Activated CD8-positive, alpha-beta memory T cell treated with anti-CD3 and anti-CD28 coated beads, Interleukin-2, amount 50 U/mL, for 24 hours (primary cell): ENCODE measurements at regions not wholly inside any gene's neighbourhood (a gene's known extent, or its start where the extent isn't known, plus 50 kb on each side); places are given as distances from the start of the nearest gene placed in this dataset.
"Not testable (repeated sequence)": the region's sequence is repeated elsewhere in the genome, so short reads cannot be mapped to it uniquely, and the experiment has no call there.

ENCODE experiments used
- DNase-seq: peaks from one replicate; pipeline ENCODE4 v3.0.0-alpha.2; 2020; ENCODE audit errors: extremely low read depth

GRCh38 chr2:146413086-146413610 is 1431.7 kb upstream of the ACVR2A start:
- DNase-seq = no peak

DNA sequence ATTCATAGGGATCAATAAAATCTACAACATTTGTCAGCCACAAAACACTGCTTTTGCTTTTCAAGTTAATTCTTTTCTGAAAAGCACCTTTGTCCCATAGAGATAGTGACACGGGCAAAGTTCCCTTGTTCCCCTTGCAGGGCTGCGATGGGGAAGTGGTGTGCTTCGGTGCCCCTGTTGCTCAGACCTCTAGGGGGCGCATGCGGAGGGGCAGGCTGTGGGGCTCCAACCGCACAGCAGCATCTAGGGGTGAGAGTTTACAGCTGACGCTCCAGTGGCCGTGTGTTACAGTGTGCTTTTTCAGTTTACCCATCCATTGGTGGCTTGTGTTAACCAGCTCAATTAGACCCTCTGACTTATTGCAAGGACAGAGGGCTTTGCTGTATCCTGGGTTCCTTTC is 1432.2 kb upstream of the ACVR2A start:
- DNase-seq = no peak

- not testable (repeated sequence) for DNase-seq
These were observed 1439.2 kb upstream of the ACVR2A start for GRCh38 chr2:146405402-146406309.

DNA sequence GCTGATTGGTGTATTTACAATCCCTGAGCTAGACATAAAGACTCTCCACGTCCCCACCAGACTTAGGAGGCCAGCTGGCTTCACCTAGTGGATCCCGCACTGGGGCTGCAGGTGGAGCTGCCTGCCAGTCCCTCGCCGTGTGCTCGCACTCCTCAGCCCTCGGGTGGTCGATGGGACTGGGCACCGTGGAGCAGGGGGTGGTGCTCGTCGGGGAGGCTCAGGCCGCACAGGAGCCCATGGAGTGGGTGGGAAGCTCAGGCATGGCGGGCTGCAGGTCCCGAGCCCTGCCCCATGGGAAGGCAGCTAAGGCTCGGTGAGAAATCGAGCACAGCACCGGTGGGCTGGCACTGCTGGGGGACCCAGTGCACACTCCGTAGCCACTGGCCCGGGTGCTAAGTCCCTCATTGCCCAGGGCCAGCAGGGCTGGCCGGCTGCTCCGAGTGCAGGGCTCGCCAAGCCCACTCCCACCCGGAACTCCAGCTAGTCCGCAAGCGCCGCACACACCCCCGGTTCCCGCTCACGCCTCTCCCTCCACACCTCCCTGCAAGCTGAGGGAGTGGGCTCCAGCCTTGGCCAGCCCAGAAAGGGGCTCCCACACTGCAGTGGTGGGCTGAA is 1441.2 kb upstream of the ACVR2A start:
- not testable (repeated sequence) for DNase-seq

DNA sequence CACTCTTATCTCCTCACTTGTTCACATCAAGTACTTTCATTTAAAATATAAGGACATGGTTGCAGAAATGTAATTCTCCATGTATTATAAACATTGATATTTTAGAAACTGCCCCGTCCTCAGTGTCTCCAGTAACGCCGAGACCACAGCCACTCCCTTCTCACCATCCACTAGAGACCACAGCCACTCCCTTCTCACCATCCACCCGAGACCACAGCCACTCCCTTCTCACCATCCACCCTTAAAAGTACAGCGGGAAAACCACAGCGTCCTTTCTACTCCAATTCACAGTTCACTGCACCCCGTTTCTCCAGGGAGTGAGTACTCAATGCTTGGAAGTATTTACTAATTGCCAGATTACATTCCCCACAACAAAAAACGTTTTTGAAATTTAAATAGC is 1452.2 kb upstream of the ACVR2A start:
- no peak for DNase-seq

GRCh38 chr2:146392186-146392585 is 1452.6 kb upstream of the ACVR2A start:
- no peak for DNase-seq

DNA sequence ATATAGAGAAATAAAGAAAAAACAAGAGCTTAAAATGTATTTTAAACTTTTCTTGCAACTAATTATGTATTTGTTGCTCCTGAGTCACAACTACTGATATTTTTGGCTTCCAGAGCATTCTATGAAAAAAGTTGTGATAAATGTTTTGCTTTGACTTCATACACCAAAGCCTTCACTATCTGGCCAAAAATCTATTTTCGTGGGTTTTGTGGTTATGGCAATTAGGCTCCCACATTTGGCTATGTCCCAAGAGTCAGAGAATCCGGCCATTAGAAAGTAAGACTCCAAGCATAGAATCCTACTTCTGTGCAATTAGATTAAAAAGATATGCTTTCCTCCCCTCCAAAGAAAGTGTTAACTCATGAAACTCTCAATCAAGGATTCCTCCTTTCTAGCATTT is 1456.1 kb upstream of the ACVR2A start:
- no peak for DNase-seq

- DNase-seq = no peak
These were observed 1458.7 kb upstream of the ACVR2A start for GRCh38 chr2:146386096-146386495.

DNA sequence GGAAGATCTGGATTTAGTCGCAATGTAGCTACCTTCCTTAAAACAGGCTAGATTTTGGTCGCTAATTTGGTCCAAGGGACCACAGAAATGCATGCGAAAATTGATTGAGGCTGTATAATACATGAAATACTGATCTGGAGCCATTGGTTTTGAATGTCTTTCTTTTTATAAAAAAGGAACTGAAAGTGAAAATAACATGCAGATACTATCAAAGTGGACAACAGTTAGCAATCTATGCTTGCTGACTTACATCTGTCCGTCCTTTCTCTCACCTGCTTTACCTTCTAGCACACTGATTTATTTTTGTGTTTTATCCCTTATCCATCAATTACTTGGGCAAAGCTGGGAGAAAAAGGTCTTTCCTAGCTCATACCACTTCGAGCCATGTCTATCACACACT is 1459.8 kb upstream of the ACVR2A start:
- DNase-seq = no peak

DNA sequence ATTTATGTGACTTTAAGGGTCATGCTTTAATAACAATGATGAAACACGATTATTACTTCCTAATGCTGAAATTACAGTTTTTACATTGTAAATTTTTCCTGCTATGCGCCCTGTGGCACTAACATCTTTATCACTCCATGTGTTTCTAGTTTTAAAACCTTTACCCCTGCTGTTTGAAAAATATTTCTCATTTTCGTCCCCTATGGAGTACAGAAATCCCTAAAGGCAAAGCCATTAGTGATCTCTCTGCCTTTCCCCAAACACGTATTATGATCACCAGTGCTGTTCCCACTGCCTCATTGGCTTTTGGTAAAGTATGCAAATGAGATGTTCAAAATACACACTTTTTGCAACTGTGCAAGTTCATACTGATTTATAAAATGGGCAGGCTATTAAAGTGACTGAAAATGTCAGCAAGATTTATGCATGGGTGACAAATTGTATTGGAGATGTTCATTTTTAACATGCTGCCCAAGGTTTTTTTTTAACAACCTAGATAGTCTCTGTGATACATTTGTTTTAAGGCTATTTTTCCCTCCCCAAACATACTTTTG is 1468.2 kb upstream of the ACVR2A start:
- no peak for DNase-seq

- DNase-seq = no peak
These were observed 1470.3 kb upstream of the ACVR2A start for GRCh38 chr2:146374505-146374904.

- DNase-seq = not testable (repeated sequence)
These were observed 1473.5 kb upstream of the ACVR2A start for GRCh38 chr2:146371364-146371763.

DNA sequence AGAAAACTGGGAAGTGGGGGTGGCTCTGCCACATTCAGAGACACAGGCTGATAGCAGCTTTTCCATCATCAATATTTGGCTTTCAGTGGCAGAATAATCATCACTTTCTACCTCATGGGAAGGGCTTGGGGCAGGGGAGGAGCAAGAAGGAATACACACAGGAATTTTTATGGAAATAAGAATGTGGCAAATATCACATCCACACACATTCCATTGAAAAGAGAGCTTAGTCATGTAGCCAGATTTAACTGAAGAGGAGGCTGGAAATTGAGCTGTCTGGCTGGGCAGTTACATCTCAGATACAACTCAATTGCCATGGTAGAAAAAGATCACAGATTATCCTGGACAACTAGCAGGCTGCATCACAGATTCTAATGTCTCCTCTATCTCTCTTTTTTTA is 1474.0 kb upstream of the ACVR2A start:
- DNase-seq = no peak

DNA sequence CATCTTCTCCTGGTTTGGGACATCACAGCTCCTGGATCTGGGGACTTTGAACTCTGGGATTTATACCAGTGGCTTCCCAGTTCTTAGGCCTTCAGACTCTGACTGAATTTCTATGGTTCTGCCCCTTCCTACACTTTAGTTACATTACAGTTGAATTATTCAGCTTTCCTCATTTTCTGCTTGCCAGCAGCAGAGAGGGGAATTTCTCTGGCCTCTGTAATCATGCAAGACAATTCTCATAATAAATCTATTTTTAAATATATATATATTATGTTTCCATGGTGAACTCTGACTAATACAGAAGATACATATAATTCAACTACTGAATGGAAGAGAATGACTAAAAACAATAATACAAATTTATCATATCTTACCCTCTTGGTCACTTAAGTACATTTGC is 1478.6 kb upstream of the ACVR2A start:
- DNase-seq = no peak

DNA sequence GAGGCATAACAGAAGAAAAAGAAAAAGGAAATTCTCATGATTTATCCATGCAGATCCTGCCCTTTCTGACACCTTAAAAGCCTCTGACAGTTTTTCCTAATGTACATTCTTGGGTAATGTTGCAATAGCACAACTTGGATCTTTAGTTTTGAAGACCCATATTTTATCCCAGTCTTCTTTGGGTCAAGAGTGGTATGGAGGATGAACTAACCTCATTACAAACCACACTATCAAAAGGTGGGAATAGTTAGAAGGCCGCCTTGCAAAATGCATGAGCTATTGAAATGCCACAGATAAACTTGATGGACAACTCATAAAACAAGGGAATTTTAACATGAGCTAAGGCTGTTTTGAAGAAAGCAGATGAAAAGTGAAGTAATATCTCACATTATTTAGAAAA is 1479.8 kb upstream of the ACVR2A start:
- no peak for DNase-seq

GRCh38 chr2:146363731-146364130 is 1481.1 kb upstream of the ACVR2A start:
- DNase-seq = no peak

DNA sequence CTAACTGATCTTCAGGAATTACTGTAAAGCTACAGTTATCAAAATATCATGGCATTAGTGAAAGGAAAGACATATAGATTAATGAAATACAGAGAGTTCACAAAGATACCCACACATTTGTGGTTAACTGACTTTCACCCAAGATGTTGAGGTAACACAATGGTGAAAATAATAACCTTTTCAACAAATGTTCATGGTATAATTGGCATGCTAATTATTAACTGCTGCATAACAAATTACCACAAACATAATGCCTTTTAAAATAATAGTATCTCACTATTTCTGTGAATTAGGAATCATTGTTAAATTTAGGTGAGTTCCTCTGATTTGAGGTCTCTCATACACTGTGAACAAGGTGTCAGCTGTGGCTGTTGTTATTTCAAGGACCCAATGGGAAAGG is 1493.1 kb upstream of the ACVR2A start:
- no peak for DNase-seq

- DNase-seq = no peak
These were observed 1495.5 kb upstream of the ACVR2A start for GRCh38 chr2:146349334-146349733.

DNA sequence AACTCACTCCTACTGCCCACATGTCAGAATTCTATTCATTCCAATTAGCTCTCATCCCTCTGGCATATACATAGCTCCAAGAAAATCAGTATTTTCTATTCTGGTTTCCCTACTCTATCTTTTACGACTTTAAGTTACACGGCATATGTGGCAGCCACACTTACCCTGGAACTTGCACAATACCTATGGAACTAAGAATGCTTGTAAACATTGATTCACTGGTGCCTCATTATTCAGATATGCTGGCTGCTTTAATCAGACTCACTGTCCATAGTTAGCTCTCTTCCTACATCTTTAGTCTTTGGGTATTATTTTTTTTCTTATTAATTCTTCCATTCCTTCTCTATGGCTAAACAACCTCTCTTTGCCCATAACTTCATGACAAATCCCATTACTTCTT is 1519.9 kb upstream of the ACVR2A start:
- DNase-seq = no peak

- no peak for DNase-seq
These were observed 1521.3 kb upstream of the ACVR2A start for GRCh38 chr2:146323564-146323963.

- no peak for DNase-seq
These were observed 1523.7 kb upstream of the ACVR2A start for GRCh38 chr2:146321175-146321574.

DNA sequence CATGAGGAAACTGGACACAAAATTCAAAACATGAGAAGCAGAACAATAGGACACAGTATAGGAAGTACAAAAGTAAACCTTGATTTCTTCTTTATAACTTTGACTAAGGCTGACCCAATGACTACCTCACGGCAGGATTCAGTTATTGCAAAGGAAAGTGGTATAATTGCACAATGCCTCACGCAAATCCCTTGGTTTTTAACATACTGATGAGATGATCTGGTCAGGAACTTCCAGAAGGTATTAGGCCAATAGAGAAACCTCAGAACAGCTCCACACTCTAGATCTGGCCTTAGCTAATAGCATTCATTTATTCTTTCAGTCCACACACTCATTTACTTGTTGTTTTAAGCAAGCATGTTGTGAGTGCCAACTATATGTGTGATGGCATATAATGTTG is 1526.9 kb upstream of the ACVR2A start:
- DNase-seq = no peak

DNA sequence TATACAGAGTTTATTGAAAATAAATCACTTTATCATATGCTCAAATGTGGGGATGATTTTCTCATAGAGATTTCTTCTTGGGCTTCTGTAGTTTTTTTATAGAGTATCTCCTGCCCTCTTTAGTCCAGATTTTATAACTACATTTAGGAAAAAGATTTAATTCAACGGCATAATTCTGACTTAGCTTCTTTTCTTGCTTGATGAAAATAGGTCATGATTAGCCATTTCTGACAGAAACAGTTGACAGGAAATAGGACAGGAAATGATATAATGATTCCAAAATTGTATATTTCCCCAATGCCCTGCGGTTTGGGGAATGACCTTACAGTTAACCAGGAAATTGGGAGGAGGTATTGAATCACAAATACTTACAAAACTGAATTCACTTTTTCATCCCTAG is 1531.9 kb upstream of the ACVR2A start:
- DNase-seq = no peak
